ENCODE measurements at regions not wholly inside any gene's neighbourhood (a gene's known extent, or its start where the extent isn't known, plus 50 kb on each side); places are given as distances from the start of the nearest gene placed in this dataset.

DNA sequence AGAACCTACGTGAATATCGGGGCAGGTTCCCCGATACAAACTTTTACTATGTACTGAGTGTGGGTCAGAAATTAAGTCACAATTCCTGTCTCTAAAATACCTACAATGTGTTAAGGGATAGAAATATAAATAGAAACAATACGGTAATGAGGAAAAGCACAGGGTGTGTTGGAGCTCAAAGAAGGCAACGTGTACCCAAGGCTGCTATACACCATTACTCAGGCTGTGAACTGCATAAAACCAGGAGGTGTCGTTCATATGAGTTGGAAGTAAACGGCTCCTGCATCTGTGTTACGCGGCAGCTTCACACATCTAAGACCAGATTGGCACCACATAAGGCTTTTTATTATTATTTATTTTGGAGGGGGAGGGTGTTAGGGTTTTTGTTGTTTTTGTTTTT is 50.1 kb upstream of the TRPM3 start:
- no peak for TF ChIP-seq SIN3A (IDR thresholded peaks at IDR 0.05; ENCODE audit: borderline replicate concordance, insufficient read depth, low read length)
- TF ChIP-seq, protein P1, sequence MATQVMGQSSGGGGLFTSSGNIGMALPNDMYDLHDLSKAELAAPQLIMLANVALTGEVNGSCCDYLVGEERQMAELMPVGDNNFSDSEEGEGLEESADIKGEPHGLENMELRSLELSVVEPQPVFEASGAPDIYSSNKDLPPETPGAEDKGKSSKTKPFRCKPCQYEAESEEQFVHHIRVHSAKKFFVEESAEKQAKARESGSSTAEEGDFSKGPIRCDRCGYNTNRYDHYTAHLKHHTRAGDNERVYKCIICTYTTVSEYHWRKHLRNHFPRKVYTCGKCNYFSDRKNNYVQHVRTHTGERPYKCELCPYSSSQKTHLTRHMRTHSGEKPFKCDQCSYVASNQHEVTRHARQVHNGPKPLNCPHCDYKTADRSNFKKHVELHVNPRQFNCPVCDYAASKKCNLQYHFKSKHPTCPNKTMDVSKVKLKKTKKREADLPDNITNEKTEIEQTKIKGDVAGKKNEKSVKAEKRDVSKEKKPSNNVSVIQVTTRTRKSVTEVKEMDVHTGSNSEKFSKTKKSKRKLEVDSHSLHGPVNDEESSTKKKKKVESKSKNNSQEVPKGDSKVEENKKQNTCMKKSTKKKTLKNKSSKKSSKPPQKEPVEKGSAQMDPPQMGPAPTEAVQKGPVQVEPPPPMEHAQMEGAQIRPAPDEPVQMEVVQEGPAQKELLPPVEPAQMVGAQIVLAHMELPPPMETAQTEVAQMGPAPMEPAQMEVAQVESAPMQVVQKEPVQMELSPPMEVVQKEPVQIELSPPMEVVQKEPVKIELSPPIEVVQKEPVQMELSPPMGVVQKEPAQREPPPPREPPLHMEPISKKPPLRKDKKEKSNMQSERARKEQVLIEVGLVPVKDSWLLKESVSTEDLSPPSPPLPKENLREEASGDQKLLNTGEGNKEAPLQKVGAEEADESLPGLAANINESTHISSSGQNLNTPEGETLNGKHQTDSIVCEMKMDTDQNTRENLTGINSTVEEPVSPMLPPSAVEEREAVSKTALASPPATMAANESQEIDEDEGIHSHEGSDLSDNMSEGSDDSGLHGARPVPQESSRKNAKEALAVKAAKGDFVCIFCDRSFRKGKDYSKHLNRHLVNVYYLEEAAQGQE (IDR thresholded peaks at IDR 0.05; ENCODE audit: insufficient read depth in 1 of 2, low read depth in 2 of 2, low read length in 2 of 2), result no peak
- TF ChIP-seq TAF1 (IDR thresholded peaks at IDR 0.05; ENCODE audit: borderline replicate concordance, insufficient read depth, low read length), result no peak

All from PFSK-1 (cell line).